ENCODE measurements at regions not wholly inside any gene's neighbourhood (a gene's known extent, or its start where the extent isn't known, plus 50 kb on each side); places are given as distances from the start of the nearest gene placed in this dataset.
"Not testable (repeated sequence)": the region's sequence is repeated elsewhere in the genome, so short reads cannot be mapped to it uniquely, and the experiment has no call there.

DNA sequence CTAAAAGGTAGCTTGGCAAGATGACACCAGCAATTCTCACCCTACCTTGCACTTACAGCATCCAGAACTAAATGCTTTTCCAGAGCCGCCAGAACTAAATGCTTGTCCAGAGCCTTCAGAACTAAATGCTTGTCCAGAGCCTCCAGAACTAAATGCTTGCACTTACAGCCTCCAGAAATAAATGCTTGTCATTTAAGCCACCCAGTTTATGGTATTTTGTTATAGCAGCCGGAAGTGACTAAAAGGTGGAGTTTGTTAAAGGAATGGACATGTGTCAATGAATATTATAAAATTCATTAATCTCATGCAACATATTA, 133.5 kb downstream of the GPX5 start:
- no peak for DNase-seq

DNA sequence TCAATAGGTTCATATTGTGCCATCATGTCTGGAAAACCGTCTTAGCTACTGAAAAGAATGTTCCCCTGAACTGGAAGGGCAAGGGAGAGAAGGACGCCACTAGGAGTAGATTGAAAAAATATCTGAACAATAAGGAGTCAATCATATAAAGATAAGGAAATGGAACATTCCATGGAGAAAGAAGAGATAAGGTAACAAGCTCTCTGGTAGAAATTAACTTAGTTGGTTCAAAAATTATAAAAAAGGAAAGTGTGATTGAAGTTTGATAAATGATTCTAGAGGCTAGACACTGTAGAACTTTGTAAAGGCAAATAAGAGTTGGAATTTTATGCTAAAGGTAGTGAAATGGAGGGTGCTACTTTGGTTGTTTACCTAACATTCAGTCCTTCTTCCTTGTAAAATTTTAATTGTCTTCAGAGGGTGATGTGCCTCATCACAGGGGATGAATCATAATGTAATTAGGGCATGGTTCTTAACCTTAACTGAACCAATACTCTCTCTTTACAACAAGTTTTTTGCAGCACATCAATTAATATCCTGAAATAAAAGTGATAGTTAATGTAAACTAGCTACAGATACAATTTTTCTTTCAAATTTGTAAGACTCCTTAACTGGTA, 135.5 kb downstream of the GPX5 start:
- DNase-seq, result no peak

DNA sequence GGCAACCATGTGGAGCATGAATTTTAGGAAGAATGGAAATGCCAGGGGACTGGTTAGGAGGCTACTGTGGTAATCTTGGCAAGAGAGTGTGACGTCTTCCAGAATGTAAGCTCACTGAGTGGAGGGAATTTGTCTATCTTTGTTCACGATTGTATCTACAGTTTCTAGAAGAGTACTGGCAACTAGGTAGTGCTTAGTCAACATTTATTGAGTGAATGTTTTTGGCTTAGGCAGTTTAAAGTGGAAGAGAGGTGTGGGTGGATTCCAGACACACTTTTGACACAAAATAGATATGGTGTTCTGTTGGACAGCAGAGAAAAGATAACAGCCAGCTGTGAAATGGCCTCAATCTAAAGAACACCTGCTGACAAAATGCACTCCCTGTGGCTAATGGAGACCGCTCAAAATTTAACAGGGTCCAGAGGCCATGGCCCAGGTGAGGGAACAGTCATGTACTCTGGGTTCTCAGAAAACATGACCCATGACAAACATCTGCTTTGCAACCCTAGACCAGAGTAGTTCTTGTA, 139.3 kb downstream of the GPX5 start:
- DNase-seq, result no peak

DNA sequence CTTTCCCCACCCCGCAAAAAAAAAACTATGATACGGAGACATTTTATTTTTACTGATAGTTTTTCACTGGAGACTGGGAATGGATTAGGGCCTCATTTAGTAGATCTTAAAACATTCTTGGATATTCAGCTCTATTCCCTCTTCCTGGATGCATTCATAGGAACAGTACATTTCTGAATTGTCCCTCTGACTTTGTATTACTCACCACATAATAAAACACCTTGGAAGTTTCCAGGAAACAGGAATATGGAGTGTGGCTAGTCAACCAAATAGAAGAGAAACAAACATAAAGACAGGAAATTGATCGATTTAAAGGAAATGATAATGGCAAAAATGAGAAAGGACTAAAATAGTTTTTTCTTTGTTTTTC, 147.7 kb downstream of the GPX5 start:
- no peak for DNase-seq

DNA sequence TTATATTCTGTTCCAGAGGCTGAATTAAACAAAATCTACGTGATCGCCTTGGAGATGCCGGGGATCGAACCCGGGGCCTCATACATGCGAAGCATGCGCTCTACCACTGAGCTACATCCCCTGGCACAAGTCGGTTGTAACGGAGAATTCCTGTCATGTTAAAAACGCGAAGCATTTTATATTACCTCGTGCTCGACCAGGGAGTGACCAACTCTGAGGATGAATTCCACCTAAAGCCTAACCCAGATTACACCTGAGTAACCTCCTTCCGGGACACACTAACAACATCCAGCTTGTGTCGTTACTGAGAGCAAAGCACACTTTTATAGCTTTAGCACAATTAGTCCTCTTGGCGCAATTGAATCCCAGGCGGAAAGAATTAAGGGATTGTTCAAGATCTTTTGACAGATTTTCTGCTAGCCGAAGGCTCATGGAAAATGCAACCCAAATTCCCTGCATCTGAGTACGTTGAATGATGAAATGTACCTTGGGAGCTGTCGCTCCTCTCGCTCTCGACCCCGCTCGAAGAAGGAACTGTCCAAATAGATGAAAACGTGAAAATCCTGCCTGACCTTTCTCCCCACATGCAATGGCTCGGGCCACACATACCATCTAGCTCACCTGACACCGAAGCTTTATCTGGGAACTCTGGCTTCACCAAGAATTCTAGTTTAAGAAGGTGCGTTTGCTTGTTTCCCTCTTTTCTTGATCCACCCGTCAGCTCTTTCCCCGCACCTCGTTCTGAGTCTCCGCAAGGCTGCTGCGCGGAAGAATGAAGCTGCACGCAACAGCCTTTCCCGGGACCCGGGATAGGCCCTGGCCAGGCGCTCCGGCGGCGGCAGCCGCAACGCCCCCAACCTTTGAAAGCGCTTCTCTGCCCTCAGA, 148.3 kb downstream of the GPX5 start:
- peak; percentile 70 for DNase-seq

DNA sequence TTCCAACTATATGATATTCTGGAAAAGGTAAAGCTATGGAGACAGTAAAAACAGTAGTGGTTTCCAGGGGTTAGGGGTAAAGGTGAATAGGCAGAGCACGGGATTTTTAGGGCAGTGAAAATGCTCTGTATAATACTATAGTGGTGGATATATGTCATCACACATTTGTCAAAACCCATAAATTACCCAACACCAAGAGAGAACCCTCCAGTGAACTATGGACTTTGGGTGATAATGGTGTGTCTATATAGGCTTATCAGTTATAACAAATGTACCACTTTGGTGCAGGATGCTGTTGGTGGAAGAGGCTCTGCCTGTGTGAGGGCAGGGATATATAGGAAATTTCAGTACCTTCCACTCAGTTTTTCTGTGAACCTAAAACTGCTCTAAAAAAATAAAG, 149.9 kb downstream of the GPX5 start:
- DNase-seq, result no peak

DNA sequence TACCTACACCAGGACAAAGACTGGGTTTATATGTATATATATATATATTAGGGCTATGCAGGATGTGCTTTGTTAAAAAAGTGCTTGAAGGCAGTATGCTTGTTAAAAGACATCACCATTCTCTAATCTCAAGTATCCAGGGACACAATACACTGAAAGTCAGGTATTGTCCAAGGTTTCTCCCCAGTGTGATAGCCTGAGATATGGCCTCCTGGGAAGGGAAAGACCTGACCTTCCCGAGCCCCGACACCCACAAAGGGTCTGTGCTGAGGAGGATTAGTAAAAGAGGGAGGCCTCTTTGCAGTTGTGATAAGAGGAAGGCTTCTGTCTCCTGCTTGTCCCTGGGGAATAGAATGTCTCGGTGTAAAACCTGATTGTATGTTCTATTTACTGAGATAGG, 156.9 kb downstream of the GPX5 start:
- no peak for DNase-seq

DNA sequence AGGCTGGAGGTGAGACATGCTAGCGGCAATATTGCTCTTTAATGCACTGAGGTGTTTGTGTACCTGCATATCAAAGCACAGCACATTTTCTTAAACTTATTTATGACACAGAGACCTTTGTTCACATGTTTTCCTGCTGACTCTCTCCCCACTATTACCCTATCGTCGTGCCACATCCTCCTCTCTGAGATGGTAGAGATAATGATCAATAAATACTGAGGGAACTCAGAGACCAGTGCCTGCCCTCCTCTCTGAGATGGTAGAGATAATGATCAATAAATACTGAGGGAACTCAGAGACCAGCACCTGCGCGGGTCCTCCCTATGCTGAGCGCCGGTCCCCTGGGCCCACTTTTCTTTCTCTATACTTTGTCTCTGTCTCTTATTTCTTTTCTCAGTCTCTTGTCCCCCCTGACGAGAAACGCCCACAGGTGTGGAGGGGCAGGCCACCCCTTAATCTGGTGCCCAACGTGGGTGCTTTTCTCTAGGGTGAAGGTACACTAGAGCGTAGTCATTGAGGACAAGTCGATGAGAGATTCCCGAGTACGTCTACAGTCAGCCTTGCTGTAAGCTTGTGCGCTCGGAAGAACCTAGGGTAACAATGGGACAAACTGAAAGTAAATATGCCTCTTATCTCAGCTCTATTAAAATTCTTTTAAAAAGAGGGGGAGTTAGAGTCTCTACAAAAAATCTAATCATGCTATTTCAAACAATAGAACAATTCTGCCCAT, 157.4 kb downstream of the GPX5 start:
- not testable (repeated sequence) for DNase-seq

DNA sequence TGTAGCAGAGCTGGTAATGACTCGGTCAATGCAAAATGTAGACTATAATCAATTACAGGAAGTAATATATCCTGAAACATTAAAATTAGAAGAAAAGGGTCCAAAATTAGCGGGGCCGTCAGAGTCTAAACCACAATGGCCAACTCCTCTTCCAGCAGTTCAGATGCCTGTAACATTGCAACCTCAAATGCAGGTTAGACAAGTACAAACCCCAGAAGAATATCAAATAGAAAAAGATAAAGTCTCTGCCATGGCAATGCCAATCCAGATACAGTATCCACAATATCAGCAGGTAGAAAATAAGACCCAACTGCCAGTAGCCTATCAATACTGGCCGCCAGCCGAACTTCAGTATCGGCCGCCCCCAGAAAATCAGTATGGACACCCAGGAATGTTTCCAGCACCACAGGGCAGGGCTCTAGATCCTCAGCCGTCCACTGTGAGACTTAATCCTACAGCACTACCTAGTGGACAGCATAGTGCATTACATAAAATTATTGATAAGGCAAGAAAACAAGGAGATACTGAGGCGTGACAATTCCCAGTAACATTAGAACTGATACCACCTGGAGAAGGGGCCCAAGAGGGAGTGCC, 158.4 kb downstream of the GPX5 start:
- peak; percentile 53 for DNase-seq

DNA sequence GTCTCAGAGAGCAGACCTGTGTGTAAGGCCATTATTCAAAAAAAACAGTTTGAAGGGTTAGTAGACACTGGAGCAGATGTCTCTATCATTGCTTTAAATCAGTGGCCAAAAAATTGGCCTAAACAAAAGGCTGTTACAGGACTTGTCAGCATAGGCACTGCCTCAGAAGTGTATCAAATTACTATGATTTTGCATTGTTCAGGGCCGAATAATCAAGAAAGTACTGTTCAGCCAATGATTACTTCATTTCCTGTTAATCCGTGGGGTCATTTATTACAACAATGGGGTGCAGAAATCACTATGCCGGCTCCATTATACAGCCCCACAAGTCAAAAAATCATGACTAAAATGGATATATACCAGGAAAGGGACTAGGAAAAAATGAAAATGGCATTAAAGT, 160.3 kb downstream of the GPX5 start:
- not testable (repeated sequence) for DNase-seq

DNA sequence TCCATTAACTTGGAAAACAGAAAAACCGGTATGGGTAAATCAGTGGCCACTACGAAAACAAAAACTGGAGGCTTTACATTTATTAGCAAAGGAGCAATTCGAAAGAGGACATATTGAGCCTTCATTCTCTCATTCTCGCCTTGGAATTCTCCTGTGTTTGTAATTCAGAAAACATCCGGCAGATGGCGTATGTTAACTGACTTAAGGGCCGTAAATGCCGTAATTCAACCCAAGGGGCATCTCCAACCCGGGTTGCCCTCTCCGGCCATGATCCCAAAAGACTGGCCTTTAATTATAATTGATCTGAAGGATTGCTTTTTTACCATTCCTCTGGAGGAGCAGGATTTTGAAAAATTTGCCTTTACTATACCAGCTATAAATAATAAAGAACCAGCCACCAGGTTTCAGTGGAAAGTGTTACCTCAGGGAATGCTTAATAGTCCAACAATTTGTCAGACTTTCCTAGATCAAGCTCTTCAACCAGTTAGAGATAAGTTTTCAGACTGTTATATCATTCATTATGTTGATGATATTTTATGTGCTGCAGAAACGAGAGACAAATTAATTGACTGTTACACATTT, 160.9 kb downstream of the GPX5 start:
- DNase-seq, result peak; percentile 83

DNA sequence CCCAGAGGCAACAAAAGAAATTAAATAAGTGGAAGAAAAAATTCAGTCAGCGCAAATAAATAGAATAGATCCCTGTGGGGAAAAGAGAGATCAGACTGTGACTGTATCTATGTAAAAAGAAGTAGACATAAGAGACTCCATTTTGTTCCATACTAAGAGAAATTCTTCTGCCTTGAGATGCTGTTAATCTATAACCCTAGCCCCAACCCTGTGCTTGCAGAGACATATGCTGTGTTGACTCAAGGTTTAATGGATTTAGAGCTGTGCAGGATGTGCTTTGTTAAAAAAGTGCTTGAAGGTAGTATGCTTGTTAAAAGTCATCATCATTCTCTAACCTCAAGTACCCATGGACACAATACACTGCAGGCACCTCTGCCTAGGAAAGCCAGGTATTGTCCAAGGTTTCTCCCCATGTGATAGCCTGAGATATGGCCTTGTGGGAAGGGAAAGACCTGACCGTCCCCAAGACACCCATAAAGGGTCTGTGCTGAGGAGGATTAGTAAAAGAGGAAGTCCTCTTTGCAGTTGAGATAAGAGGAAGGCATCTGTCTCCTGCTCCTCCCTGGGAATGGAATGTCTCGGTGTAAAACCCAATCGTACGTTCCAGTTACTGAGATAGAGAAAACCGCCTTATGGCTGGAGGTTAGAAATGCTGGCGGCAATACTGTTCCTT, 161.8 kb downstream of the GPX5 start:
- DNase-seq, result not testable (repeated sequence)

DNA sequence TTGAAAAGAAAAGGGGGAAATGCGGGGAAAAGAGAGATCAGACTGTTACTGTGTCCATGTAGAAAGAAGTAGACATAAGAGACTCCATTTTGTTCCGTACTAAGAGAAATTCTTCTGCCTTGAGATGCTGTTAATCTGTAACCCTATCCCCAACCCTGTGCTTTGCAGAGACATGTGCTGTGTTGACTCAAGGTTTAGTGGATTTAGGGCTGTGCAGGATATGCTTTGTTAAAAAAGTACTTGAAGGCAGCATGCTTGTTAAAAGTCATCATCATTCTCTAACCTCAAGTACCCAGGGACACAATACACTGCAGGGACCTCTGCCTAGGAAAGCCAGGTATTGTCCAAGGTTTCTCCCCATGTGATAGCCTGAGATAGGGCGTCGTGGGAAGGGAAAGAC, 166.3 kb downstream of the GPX5 start:
- not testable (repeated sequence) for DNase-seq

DNA sequence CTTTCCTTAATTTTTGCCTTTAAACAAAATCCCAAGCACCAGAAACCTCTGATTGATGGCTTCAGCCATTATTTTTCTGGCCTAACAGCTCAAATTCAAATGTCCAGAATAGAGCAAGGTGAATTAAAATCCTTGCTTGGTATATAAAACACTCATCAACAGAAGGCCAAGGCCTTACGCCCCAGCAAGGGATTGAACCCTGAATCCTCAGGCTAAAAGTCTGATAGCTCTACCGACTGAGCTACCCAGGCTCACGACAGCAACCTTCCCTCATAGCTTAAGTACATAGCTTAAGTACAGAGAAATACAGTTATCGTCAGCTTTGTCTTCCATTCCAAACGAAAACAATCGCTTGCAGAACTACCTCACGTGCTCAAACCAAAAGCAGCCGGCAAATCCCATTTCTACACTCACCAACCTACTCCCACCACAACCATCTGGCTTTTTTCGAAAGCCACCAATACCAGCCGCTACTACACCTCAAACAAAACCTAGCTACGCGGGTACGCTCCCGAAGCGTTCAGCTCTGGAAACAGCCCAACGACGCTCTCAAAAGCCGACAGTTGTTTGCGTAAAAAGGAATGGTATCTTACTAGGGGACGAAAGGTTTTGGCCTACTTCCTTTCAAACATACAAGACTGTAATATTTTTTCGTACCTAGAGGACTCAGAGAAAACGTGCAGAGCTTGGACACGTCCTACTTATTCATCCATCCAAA, 167.5 kb downstream of the GPX5 start:
- DNase-seq, result no peak

DNA sequence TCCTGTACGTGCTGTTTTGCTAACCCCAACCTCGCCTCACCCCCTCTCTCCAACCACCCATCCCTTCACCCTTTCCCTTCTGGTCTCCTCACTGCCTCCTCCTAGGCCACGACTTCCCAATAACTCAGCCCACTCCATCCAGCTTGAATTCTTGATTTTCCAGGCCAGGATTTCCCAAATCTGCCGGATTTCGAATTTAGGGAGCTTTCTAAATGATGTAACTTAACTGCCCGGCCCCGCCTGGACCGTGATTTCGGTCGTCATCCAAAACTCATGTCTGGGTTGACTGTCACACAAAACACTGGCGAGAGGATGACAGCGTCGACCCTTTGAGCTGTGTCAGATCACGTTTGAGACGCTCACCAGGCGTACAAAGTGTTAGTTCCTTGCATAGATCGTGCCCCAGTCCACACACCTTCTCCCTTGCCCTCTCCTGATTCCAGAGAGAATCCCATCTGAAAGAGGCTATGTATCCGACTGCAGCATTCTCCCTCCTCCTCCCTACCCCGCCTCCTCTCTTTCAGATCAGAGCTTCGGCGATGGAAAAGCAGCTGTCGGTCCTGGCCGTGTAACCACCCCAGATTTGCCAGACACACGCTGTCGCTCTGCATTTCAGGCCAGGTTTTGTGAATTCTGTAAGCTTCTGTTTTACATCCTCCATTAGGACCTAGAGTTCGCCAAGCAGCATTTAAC, 168.2 kb downstream of the GPX5 start:
- no peak for DNase-seq

DNA sequence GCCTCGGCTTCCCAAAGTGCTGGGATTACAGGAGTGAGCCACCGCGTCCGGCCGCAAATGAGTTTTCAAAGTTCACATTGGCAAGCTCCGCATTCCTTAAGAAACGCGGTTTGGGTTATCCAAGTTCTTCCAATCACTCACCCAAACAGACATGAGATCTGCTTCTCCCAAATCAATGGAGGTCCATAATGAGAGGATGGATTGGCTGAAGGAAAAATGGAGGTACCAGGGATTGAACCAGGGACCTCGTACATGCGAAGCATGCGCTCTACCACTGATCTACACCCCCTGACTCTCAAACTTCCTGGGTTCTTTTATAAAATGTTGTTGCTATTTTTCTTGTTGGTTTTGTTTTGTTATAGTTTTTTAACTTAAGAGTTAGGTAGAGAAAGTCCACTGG, 170.0 kb downstream of the GPX5 start:
- no peak for DNase-seq

DNA sequence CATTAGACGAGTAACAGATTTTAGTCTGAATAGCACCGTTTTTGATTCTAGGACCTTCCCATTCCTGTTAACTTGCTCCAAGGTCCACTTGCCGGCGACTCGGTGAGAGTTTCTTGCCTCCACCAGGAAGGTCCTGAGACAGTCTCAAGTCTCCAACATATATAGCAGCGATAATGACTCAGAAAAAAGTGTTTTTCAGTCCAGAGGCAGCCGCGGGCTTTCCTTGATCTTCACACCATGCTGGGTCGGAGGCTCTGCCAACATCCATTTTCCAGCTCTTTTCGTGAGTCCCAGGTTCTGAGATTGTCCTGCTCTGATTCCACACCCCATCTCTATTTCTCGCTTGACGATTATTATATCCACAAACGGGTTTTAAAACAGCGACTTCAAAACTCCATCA, 170.5 kb downstream of the GPX5 start:
- no peak for DNase-seq

DNA sequence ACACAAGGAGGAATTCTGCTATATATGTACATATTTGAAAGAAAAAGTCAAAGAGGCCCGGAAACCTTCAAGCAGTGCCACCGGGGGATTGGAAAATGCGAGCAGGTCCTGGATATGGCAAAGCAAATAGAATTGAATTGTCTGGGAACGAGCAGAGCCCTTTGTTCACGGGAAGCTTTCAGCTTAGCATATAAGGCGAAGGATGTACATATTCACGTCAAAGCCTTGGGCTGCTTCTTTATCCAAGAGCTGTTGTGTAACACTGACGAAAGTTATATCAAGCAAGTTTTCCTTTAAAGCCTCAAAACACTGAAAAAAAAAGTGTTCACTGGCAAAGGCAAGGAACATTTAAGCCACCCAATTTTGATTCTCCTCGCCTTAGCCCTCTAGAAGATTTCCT, 171.0 kb downstream of the GPX5 start:
- no peak for DNase-seq

DNA sequence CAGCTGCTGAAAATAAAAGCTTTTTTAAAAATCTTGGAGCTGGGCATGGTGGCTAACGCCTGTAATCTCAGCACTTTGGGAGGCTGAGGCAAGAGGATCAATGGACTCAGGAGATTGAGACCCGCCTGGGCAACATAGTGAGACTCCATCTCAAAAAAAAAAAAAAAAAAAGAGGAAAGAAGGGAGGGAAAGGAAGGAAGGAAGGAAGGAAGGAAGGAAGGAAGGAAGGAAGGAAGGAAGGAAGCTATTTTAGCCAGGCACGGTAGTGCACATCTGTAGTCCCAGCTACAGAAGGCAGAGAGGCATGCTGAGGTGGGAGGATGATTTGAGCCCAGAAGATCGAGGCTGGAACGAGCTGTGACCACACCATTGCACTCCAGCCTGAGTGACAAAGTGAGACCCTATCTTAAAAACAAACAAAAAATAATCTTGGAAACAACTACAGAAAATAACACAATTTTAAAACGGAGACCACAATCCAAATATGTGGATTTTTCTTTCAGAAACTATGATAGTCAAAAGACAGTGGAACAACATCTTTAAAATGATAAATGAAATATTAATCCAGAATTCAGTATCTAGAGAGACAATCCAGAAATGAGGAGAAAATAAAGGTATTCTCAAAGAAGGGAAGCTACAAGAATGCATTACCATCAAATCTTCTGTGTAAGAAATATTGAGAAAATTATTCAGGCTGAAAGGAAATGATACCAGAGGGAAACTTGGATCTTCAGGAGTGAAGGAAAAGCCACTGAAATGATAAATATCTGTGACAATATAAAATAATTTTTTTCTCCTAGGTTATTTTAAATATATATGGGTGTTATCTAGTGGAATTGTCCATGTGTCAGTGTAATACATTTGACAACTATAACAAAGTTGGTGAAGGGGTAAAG, 182.0 kb downstream of the GPX5 start:
- no peak for DNase-seq

All from RPMI8226 (cell line).